ENCODE measurements at regions not wholly inside any gene's neighbourhood (a gene's known extent, or its start where the extent isn't known, plus 50 kb on each side); places are given as distances from the start of the nearest gene placed in this dataset.

GRCh38 chr6:9208966-9209365, 773.6 kb upstream of the SLC35B3 start:
- TF ChIP-seq SIN3A (IDR thresholded peaks at IDR 0.05; ENCODE audit: borderline replicate concordance, insufficient read depth, low read length) (no peak), POLR2AphosphoS5 (IDR thresholded peaks at IDR 0.05; ENCODE audit: low read depth, low read length) (no peak), FOXP2 (optimal IDR thresholded peaks at IDR 0.05; ENCODE audit: borderline replicate concordance, extremely low read depth, extremely low read length, insufficient read depth) (no peak), TAF1 (IDR thresholded peaks at IDR 0.05; ENCODE audit: borderline replicate concordance, insufficient read depth, low read length) (no peak)
- TF ChIP-seq, protein P1, sequence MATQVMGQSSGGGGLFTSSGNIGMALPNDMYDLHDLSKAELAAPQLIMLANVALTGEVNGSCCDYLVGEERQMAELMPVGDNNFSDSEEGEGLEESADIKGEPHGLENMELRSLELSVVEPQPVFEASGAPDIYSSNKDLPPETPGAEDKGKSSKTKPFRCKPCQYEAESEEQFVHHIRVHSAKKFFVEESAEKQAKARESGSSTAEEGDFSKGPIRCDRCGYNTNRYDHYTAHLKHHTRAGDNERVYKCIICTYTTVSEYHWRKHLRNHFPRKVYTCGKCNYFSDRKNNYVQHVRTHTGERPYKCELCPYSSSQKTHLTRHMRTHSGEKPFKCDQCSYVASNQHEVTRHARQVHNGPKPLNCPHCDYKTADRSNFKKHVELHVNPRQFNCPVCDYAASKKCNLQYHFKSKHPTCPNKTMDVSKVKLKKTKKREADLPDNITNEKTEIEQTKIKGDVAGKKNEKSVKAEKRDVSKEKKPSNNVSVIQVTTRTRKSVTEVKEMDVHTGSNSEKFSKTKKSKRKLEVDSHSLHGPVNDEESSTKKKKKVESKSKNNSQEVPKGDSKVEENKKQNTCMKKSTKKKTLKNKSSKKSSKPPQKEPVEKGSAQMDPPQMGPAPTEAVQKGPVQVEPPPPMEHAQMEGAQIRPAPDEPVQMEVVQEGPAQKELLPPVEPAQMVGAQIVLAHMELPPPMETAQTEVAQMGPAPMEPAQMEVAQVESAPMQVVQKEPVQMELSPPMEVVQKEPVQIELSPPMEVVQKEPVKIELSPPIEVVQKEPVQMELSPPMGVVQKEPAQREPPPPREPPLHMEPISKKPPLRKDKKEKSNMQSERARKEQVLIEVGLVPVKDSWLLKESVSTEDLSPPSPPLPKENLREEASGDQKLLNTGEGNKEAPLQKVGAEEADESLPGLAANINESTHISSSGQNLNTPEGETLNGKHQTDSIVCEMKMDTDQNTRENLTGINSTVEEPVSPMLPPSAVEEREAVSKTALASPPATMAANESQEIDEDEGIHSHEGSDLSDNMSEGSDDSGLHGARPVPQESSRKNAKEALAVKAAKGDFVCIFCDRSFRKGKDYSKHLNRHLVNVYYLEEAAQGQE (IDR thresholded peaks at IDR 0.05; ENCODE audit: insufficient read depth in 1 of 2, low read depth in 2 of 2, low read length in 2 of 2), result no peak

DNA sequence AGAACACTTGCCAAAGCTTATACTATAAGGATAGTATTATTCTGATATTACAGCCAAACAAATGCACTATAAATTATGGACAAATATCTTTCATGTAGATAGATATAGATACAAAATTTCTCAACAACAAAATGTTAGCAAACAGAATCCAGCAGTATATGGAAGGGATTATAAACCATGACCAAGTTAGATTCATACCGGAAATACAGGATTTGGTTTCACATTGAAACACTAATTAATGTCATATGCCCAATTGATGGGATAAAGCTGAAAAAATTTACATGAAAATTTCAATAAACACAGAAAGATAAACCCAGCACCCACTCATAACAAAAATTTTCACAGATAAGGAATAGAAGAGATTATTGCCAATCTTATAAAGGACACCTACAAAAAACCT, 770.3 kb upstream of the SLC35B3 start:
- no peak for TF ChIP-seq SIN3A (IDR thresholded peaks at IDR 0.05; ENCODE audit: borderline replicate concordance, insufficient read depth, low read length)
- TF ChIP-seq, protein P1 (IDR thresholded peaks at IDR 0.05; ENCODE audit: insufficient read depth in 1 of 2, low read depth in 2 of 2, low read length in 2 of 2), result no peak
- no peak for TF ChIP-seq FOXP2 (optimal IDR thresholded peaks at IDR 0.05; ENCODE audit: borderline replicate concordance, extremely low read depth, extremely low read length, insufficient read depth)
- TF ChIP-seq TAF1 (IDR thresholded peaks at IDR 0.05; ENCODE audit: borderline replicate concordance, insufficient read depth, low read length), result no peak
- TF ChIP-seq POLR2AphosphoS5 (IDR thresholded peaks at IDR 0.05; ENCODE audit: low read depth, low read length), result no peak

GRCh38 chr6:9204171-9204570, 768.8 kb upstream of the SLC35B3 start:
- TF ChIP-seq SIN3A (IDR thresholded peaks at IDR 0.05; ENCODE audit: borderline replicate concordance, insufficient read depth, low read length), result no peak
- TF ChIP-seq POLR2AphosphoS5 (IDR thresholded peaks at IDR 0.05; ENCODE audit: low read depth, low read length), result no peak

GRCh38 chr6:9200712-9201111, 765.4 kb upstream of the SLC35B3 start:
- TF ChIP-seq SIN3A (IDR thresholded peaks at IDR 0.05; ENCODE audit: borderline replicate concordance, insufficient read depth, low read length), result no peak
- TF ChIP-seq TAF1 (IDR thresholded peaks at IDR 0.05; ENCODE audit: borderline replicate concordance, insufficient read depth, low read length), result no peak
- TF ChIP-seq FOXP2 (optimal IDR thresholded peaks at IDR 0.05; ENCODE audit: borderline replicate concordance, extremely low read depth, extremely low read length, insufficient read depth), result no peak
- TF ChIP-seq POLR2AphosphoS5 (IDR thresholded peaks at IDR 0.05; ENCODE audit: low read depth, low read length), result no peak
- TF ChIP-seq, protein P1 (IDR thresholded peaks at IDR 0.05; ENCODE audit: insufficient read depth in 1 of 2, low read depth in 2 of 2, low read length in 2 of 2), result no peak

DNA sequence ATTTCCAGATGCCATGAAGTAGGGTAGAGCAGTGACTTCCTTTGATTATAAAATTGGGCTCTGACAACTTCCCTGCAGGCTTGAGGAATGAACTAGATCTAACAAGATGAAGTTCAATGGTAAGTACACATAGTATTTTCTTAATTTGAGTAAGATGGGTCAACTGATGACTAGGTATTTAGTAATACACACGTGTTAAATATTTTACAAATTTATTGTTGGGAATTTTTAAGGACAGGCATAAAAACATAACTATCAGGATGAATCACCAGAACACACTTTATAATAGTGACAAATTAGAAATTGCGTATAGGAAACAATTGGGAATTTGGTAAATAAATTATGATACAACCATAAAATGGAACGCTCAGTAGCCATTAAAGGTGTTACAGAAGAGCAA, 762.4 kb upstream of the SLC35B3 start:
- no peak for TF ChIP-seq FOXP2 (optimal IDR thresholded peaks at IDR 0.05; ENCODE audit: borderline replicate concordance, extremely low read depth, extremely low read length, insufficient read depth)
- TF ChIP-seq POLR2AphosphoS5 (IDR thresholded peaks at IDR 0.05; ENCODE audit: low read depth, low read length), result no peak
- TF ChIP-seq SIN3A (IDR thresholded peaks at IDR 0.05; ENCODE audit: borderline replicate concordance, insufficient read depth, low read length), result no peak
- TF ChIP-seq, protein P1 (IDR thresholded peaks at IDR 0.05; ENCODE audit: insufficient read depth in 1 of 2, low read depth in 2 of 2, low read length in 2 of 2), result no peak
- no peak for TF ChIP-seq TAF1 (IDR thresholded peaks at IDR 0.05; ENCODE audit: borderline replicate concordance, insufficient read depth, low read length)

Measured in PFSK-1 (cell line).